ENCODE measurements at regions not wholly inside any gene's neighbourhood (a gene's known extent, or its start where the extent isn't known, plus 50 kb on each side); places are given as distances from the start of the nearest gene placed in this dataset.

- TF ChIP-seq EZH2 (IDR thresholded peaks at IDR 0.05), result no peak
- no peak for TF ChIP-seq POLR2AphosphoS5 (IDR thresholded peaks at IDR 0.05; ENCODE audit: borderline replicate concordance, low read depth, low read length)
- no peak for TF ChIP-seq FOXP2 (optimal IDR thresholded peaks at IDR 0.05; ENCODE audit: control extremely low read depth, extremely low read length, insufficient read depth)
Observed at GRCh38 chr3:153848702-153849101, 272.5 kb upstream of the ARHGEF26 start.

Data from SK-N-MC (cell line).